NCI-H1436 (cell line): ENCODE measurements at regions not wholly inside any gene's neighbourhood (a gene's known extent, or its start where the extent isn't known, plus 50 kb on each side); places are given as distances from the start of the nearest gene placed in this dataset.
"Not testable (repeated sequence)": the region's sequence is repeated elsewhere in the genome, so short reads cannot be mapped to it uniquely, and the experiment has no call there.

Source experiments
- DNase-seq: peaks from one replicate; lab custom pipeline; 2025; lab: John Stamatoyannopoulos, UW

GRCh38 chr4:27121830-27122229 is 261.2 kb downstream of the STIM2 start:
- DNase-seq = no peak

- no peak for DNase-seq
These were observed 262.6 kb downstream of the STIM2 start for GRCh38 chr4:27123123-27123768.

GRCh38 chr4:27123769-27124124 is 263.1 kb downstream of the STIM2 start:
- no peak for DNase-seq

GRCh38 chr4:27126895-27127294 is 266.3 kb downstream of the STIM2 start:
- not testable (repeated sequence) for DNase-seq

- no peak for DNase-seq
These were observed 267.8 kb downstream of the STIM2 start for GRCh38 chr4:27128443-27128842.

GRCh38 chr4:27129871-27130366 is 269.3 kb downstream of the STIM2 start:
- no peak for DNase-seq

GRCh38 chr4:27132497-27132896 is 271.9 kb downstream of the STIM2 start:
- no peak for DNase-seq

GRCh38 chr4:27140486-27140885 is 279.8 kb downstream of the STIM2 start:
- DNase-seq = no peak

GRCh38 chr4:27141530-27141929 is 280.9 kb downstream of the STIM2 start:
- no peak for DNase-seq

- DNase-seq = no peak
These were observed 282.2 kb downstream of the STIM2 start for GRCh38 chr4:27142841-27143240.

GRCh38 chr4:27145597-27145996 is 285.0 kb downstream of the STIM2 start:
- DNase-seq = no peak

- DNase-seq = no peak
These were observed 287.7 kb downstream of the STIM2 start for GRCh38 chr4:27148211-27148895.

- DNase-seq = no peak
These were observed 289.0 kb downstream of the STIM2 start for GRCh38 chr4:27149541-27150212.

GRCh38 chr4:27152703-27153102 is 292.1 kb downstream of the STIM2 start:
- no peak for DNase-seq

GRCh38 chr4:27154706-27155105 is 294.1 kb downstream of the STIM2 start:
- no peak for DNase-seq

GRCh38 chr4:27161191-27161590 is 300.6 kb downstream of the STIM2 start:
- DNase-seq = no peak

- DNase-seq = no peak
These were observed 308.1 kb downstream of the STIM2 start for GRCh38 chr4:27168783-27169182.

GRCh38 chr4:27173280-27173679 is 312.6 kb downstream of the STIM2 start:
- DNase-seq = no peak

GRCh38 chr4:27176400-27176799 is 315.8 kb downstream of the STIM2 start:
- DNase-seq = peak; percentile 4

- no peak for DNase-seq
These were observed 316.2 kb downstream of the STIM2 start for GRCh38 chr4:27176881-27177280.

- DNase-seq = no peak
These were observed 317.4 kb downstream of the STIM2 start for GRCh38 chr4:27178061-27178460.

GRCh38 chr4:27181693-27182092 is 321.1 kb downstream of the STIM2 start:
- DNase-seq = no peak

- no peak for DNase-seq
These were observed 321.6 kb downstream of the STIM2 start for GRCh38 chr4:27182211-27182610.
